ENCODE measurements at regions not wholly inside any gene's neighbourhood (a gene's known extent, or its start where the extent isn't known, plus 50 kb on each side); places are given as distances from the start of the nearest gene placed in this dataset.

GRCh38 chr2:166628478-166629136 is 134.6 kb upstream of the SCN7A start:
- TF ChIP-seq CTCF (IDR thresholded peaks at IDR 0.05 in 4 of 5, conservative IDR thresholded peaks at IDR 0.05 in 1 of 5) (no peak), POLR2A (IDR thresholded peaks at IDR 0.05) (no peak)
